Activated CD8-positive, alpha-beta memory T cell treated with anti-CD3 and anti-CD28 coated beads for 48 hours (primary cell): ENCODE measurements at regions not wholly inside any gene's neighbourhood (a gene's known extent, or its start where the extent isn't known, plus 50 kb on each side); places are given as distances from the start of the nearest gene placed in this dataset.
"Not testable (repeated sequence)": the region's sequence is repeated elsewhere in the genome, so short reads cannot be mapped to it uniquely, and the experiment has no call there.

Experiments used
- DNase-seq, 3 experiments: peaks; one replicate each; pipeline ENCODE4 v3.0.0-alpha.2; 2020; ENCODE audit warnings: low read depth in 2 of 3, low spot score in 2 of 3

DNA sequence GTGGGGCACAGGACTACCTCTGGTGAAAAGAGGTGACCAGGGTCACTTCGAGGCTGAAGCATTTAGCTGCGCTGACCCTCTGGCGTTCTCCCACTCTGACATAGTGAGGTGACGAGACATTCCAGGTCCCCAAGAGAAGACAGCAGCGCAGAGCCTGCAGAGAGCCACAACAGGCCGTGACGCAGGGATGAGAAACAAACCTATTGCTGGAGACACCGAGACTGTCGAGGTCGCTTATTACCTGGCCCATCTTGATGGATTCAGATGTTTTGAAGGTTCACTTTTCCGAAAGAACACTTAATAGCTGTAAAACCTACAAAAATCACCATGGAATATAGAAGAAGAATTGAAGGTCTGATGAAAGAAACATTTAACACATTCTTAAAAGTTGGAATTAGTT lies 466.3 kb downstream of the NR2F2 start:
- DNase-seq = no peak

- DNase-seq = no peak
Observed at GRCh38 chr15:96801576-96802150, 471.2 kb downstream of the NR2F2 start.

DNA sequence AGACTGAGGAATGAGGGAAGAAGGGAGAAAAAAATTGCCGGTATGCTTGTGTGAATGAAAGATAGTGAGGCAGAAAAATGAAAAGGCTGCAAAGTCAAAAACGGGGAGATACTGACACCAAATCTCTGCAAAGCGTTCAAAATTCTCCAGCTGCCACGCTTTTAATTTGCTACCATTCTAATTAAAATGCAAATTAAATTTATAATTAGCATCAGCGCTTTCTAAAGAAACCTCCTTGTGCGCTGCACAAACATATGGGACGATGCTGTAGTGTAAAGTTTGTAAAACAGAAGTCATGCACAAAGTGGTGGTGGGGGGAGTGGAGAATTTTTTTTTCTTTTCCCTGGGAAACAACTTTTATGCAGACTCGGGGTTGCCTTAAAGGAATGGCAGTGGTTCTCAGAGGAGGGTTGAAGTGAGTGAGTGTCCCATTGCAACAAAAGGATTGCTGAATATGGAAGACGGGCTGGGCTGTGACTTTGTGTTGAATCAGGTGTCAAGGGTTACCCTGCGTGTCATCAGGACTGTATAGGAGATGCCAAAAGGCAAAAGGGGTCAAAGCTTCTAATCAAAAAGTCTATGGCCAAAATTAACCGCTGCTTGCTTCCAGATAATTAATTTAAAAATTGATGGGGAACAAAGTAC lies 472.2 kb downstream of the NR2F2 start:
- no peak for DNase-seq

- DNase-seq = no peak
Observed at GRCh38 chr15:96804754-96805153, 474.3 kb downstream of the NR2F2 start.

- no peak for DNase-seq
Observed at GRCh38 chr15:96807361-96807760, 476.9 kb downstream of the NR2F2 start.

DNA sequence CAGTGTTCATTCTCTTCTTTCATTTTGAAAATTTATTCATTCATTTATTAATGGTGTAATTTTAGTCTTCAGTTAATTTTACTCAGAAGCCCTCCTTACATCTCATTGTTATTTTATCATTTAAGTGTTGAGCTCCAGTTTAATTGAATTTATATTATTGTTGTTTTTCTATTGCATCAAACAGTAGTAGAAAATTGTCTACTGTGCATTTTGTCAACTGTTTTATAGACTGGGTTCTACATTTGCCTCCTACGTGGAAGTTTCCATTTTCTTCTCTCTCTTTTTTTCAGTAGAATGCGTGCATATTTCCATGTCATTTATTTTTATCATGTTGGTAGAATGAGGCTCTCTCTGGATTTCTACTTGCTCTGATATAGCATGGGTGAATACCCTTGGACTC lies 487.4 kb downstream of the NR2F2 start:
- DNase-seq = no peak

GRCh38 chr15:96818861-96819260 lies 488.4 kb downstream of the NR2F2 start:
- no peak for DNase-seq

DNA sequence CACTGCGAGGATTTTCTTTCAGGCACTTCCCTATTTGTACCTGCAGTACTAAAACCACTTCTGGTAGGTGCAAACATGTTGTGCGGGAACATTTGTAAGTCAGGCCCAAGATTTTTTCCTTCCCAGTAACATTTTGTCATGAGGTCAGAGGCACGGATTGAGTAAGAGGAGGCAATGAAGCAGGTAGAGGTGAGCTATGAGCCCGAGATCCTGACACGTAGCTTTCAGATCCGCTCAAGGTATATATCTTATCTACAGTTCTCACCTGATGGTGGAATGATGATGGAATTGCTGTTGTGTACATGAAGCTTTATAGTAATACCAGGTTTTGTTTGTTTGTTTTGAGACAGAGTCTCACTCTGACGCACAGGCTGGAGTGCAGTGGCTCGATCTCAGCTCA lies 497.5 kb downstream of the NR2F2 start:
- DNase-seq = no peak

DNA sequence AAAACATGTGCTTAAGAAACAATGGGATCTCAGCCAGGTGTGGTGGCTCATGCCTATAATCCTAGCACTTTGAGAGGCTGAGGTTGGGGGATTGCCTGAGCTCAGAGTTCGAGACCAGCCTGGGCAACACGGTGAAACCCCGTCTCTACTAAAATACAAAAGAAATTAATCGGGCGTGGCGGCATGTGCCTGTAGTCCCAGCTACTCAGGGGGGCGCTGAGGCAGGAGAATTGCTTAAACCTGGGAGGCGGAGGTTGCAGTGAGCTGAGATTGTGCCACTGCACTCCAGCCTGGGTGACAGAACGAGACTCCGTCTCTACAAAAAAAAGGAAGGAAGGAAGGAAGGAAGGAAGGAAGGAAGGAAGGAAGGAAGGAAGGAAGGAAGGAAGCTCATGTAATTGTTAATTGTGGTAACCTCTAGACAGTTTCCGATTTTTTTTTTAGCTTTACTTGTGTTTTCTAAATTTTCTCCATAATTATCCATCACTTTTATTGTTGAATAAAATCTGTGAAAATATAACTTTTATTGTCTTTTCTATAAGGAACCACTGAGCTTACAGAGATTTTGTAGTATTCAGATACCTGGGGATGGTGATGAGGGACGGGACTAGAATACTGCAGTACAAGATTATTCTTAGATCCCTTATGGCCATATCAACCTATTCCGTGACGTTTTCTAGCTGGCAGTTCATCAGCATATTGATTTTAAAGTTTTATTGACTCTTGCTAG lies 506.9 kb downstream of the NR2F2 start:
- DNase-seq = no peak

DNA sequence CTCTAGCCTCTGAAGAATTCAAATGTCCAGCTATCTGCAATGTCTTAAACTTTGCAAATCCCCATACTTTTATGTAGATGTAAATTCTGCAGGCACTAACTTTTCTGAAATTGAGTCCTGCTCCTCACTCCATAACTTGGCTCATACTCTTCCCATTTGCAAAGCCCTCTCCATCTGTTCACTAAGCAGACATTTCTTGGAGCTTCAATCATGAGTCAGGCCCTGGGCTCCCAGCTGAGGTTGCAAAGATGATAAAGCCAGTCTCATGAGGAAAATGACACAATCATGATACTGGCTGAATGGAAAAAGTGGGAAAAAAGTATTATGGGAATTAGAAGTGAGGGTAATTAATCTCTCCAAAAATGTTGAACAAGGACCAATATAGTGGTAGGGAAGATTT lies 507.6 kb downstream of the NR2F2 start:
- DNase-seq = no peak

- DNase-seq = no peak
Observed at GRCh38 chr15:96849271-96849900, 518.9 kb downstream of the NR2F2 start.

GRCh38 chr15:96851613-96852012 lies 521.1 kb downstream of the NR2F2 start:
- DNase-seq = no peak

DNA sequence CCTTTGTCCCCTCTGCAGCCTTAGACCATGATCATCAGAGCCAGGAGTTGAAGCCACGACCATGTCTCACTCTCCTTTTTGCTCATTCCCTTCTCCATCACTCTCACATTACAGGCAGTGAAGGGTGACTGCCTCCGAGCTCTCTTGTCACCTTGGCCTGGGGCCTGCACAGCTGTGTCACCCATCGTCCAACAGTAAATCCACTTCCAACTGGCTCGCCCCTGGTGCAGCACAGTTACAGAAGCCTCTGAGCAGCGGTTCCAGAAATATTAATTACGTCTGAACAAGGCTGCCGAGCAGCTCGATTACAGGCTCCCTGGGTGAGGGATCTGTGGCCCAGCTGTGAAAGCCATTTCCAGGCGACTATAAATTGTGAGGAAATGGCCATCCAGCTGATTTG lies 528.2 kb downstream of the NR2F2 start:
- no peak for DNase-seq

GRCh38 chr15:96860741-96861140 lies 530.2 kb downstream of the NR2F2 start:
- no peak for DNase-seq

DNA sequence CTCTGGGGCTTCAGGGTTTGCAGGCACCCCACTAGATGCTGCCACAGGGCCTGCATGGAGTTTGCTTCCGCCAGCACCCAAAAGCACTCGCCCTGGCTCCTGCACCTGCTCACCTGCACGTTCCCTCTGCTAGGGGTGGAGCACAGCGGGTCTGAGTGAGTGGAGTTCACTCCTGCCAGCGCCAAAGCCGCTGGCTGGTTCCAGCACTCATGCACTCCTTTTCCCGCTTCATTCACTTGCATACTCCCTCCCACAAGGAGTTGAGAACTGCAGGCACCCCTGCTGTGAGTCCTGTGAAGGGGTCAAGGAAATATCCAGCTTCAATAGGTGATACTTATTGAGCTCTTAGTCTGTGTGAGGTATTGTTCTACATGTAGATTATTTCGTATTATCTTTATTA lies 537.5 kb downstream of the NR2F2 start:
- DNase-seq = no peak

DNA sequence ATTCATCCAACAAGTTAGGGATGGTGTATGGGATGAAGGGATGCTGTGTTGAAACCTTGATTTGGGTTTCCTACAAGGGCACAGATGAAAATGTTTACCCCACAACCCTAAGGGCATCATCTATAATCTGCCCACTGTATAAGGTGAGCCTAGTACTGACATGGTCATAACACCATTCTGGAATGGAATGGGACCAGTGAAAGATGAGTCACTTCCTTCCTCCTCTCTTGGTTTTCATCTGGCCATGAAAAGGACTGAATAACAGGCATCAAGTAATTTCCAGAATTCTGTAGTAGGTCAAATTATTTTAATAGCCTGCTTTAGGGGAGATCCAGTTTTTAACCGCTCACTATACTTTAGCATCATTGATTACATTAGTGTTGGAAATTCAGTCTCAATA lies 538.6 kb downstream of the NR2F2 start:
- DNase-seq = no peak

- DNase-seq = no peak
Observed at GRCh38 chr15:96869790-96870189, 539.3 kb downstream of the NR2F2 start.

DNA sequence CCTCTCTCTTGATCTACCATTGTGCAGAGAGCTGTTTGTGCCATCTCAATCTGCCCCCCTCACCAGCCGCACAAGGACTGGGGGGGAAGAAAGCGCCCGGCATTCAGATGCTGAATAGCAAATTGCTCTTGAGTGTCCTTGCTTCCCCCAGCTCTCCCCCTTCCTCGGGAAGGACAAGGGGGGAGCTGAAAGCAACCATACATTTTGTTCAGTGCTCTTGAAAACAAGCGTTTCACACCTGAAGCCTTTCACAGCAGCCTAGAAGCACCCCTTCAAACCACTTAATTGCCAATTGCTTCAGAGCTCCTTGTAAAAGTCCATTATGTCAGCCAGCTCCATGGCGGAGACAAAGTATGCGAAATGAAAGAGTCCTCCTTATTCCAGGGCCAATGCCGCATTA lies 540.1 kb downstream of the NR2F2 start:
- DNase-seq = no peak

DNA sequence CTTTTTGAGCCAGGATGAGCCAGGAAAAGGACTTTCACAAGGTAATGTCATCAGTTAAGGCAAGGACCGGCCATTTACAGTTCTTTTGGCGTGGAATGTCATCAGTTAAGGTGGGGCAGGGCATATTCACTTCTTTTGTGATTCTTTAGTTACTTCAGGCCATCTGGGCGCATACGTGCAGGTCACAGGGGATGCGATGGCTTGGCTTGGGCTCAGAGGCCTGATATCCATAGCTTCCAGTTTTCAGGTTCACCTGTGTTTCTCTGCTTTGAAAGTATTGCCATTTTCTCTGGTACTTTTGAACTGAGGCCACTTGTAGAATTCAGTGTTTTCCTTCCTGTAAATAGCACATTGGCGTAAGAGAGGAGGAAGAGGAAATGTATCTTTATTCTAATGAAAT lies 546.9 kb downstream of the NR2F2 start:
- not testable (repeated sequence) for DNase-seq

DNA sequence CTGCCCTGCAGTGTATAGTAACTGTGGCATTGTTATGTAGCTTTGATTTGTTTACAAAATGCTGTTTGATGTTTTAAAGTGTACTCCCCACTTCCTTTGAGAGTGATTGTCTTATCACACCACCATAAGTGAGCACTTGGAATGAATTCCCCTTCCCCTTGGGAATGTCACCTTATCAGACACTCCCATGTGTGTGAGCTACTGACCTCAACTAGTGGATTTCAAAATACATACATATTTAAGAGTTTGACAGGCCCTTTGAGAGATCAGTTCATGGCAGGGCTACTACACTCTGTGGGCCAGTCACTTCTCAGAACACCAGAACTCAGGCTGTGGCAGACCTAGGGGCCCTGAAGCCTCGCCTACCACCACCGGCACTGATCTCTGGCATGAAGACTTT lies 547.6 kb downstream of the NR2F2 start:
- DNase-seq = no peak

DNA sequence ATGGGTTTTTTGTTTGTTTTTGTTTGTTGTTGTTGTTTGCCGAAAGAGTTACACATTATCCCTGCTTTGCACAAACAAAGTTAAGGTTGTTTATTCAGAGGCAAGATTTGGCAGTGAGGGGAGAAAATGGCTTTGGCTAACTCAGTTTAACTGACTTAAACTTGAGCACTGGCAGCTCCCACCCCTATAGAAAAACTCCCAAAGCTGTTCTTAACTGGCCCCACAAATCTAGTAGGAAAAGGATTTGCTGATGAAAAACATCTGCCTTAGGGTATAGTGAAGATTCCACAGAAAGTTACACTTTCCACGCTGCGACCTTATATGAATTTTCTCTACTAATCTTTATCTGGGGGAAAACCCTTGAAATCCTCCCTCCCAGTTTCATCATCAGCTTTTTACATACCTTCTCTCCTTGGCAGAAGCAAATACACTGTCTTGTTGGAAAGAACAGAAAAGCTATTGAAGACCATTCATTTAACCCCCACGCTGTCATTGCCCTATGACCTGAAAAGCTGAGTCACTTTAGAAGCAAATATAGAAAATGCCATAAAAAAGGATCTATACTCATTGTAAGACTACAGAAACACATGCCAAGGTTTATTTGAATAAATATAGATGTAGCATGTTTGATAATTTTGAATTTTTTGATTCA lies 551.7 kb downstream of the NR2F2 start:
- DNase-seq = no peak

DNA sequence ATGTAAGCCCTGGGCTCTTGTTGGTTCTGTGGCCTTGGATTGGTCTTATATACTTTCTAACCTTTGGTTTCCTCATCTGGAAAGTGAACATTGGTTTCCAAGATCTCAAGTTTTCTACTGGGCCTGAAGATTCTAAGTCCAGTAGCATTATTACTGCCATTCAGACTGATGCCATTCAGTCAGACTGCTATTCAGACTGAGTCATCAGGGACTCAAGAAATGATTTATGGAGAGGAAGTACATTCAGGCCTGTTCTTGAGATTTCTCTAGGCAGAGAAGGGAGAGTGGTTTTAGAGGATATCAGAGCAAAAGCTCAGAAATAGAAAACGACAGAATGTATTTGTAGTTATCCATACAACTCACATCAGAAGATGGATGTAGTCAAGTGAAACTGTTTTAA lies 557.2 kb downstream of the NR2F2 start:
- DNase-seq = no peak
